ENCODE measurements at regions not wholly inside any gene's neighbourhood (a gene's known extent, or its start where the extent isn't known, plus 50 kb on each side); places are given as distances from the start of the nearest gene placed in this dataset.

GRCh38 chr11:112396076-112396475 is 135.4 kb upstream of the PLET1 start:
- FAIRE-seq (no peak), DNase-seq (no peak)
- no peak overlapping the region for H3K27ac ChIP-seq (ENCODE audit: low read depth in 1 of 3, low read length in 2 of 3)
- H3K4me3 ChIP-seq (ENCODE audit: low read depth in 1 of 3, low read length in 3 of 3), result no peak overlapping the region
- H3K9me3 ChIP-seq (ENCODE audit: control insufficient read depth in 2 of 2, insufficient read depth in 1 of 2, low read depth in 1 of 2, low read length in 1 of 2), result no peaks in the 10 kb centered on the region
- H3K4me1 ChIP-seq (ENCODE audit: control insufficient read depth in 3 of 3, insufficient read depth in 2 of 3, low read depth in 1 of 3, low read length in 2 of 3), result no peaks in the 10 kb centered on the region
- WGBS, 3 donors, result 85 to 90% (median 88%) methylated on average over 2 of the region's 2 CpGs
- H3K36me3 ChIP-seq (ENCODE audit: control insufficient read depth in 3 of 3, insufficient read depth in 2 of 3, low read depth in 1 of 3, low read length in 3 of 3), result no peaks in the 10 kb centered on the region
- no peaks in the 10 kb centered on the region for H3K27me3 ChIP-seq (ENCODE audit: control insufficient read depth in 3 of 3, insufficient read depth in 3 of 3, low read length in 3 of 3)

- Histone ChIP-seq H3K4me1 (ENCODE audit: control insufficient read depth in 3 of 3, insufficient read depth in 2 of 3, low read depth in 1 of 3, low read length in 2 of 3) (no peaks in the 10 kb centered on the region), H3K9me3 (ENCODE audit: control insufficient read depth in 2 of 2, insufficient read depth in 1 of 2, low read depth in 1 of 2, low read length in 1 of 2) (no peaks in the 10 kb centered on the region), H3K27ac (ENCODE audit: low read depth in 1 of 3, low read length in 2 of 3) (no peak overlapping the region), H3K36me3 (ENCODE audit: control insufficient read depth in 3 of 3, insufficient read depth in 2 of 3, low read depth in 1 of 3, low read length in 3 of 3) (no peaks in the 10 kb centered on the region), H3K4me3 (ENCODE audit: low read depth in 1 of 3, low read length in 3 of 3) (no peak overlapping the region), H3K27me3 (ENCODE audit: control insufficient read depth in 3 of 3, insufficient read depth in 3 of 3, low read length in 3 of 3) (no peaks in the 10 kb centered on the region)
- FAIRE-seq, result no peak
- 73 to 85% (median 78%) methylated on average over 9 of the region's 9 CpGs for WGBS, 3 donors
- DNase-seq, result no peak
Measured at GRCh38 chr11:112398798-112399478, 138.3 kb upstream of the PLET1 start.

DNA sequence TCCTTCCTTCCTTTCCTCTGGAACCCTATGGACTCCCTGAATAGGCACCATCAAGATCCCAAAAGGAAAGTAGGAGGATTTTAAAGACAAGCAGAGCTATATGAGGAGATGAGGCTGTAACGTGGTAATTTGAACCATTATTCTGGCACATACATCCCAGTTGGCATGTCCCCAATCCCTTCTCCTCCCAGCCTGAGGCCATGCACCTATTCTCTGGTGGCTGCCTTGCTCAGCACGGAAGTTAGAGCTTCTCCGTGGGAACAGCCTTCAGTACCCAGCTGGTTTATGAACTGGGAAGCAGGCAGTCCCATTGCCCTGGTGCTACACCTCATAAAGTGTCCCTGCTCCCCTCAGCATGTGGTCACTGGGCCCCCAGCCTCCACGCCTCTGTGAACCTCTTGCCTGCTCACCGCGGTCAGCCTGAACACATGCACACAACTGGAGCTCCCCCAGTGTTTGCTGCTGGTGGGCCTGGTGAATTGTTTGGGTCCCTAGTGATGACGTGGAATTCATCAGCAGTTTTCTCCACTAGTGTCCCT is 139.9 kb upstream of the PLET1 start:
- Histone ChIP-seq H3K9me3 (ENCODE audit: control insufficient read depth in 2 of 2, insufficient read depth in 1 of 2, low read depth in 1 of 2, low read length in 1 of 2) (no peaks in the 10 kb centered on the region), H3K27me3 (ENCODE audit: control insufficient read depth in 3 of 3, insufficient read depth in 3 of 3, low read length in 3 of 3) (no peaks in the 10 kb centered on the region), H3K36me3 (ENCODE audit: control insufficient read depth in 3 of 3, insufficient read depth in 2 of 3, low read depth in 1 of 3, low read length in 3 of 3) (no peaks in the 10 kb centered on the region), H3K4me3 (ENCODE audit: low read depth in 1 of 3, low read length in 3 of 3) (no peak overlapping the region), H3K4me1 (ENCODE audit: control insufficient read depth in 3 of 3, insufficient read depth in 2 of 3, low read depth in 1 of 3, low read length in 2 of 3) (no peaks in the 10 kb centered on the region), H3K27ac (ENCODE audit: low read depth in 1 of 3, low read length in 2 of 3) (no peak overlapping the region)
- FAIRE-seq, result no peak
- 72 to 81% (median 73%) methylated on average over 7 of the region's 7 CpGs for WGBS, 3 donors
- DNase-seq, result no peak

- DNase-seq (no peak), FAIRE-seq (no peak)
- no peaks in the 10 kb centered on the region for H3K9me3 ChIP-seq (ENCODE audit: control insufficient read depth in 2 of 2, insufficient read depth in 1 of 2, low read depth in 1 of 2, low read length in 1 of 2)
- no peaks in the 10 kb centered on the region for H3K4me1 ChIP-seq (ENCODE audit: control insufficient read depth in 3 of 3, insufficient read depth in 2 of 3, low read depth in 1 of 3, low read length in 2 of 3)
- no peaks in the 10 kb centered on the region for H3K36me3 ChIP-seq (ENCODE audit: control insufficient read depth in 3 of 3, insufficient read depth in 2 of 3, low read depth in 1 of 3, low read length in 3 of 3)
- no peak overlapping the region for H3K27ac ChIP-seq (ENCODE audit: low read depth in 1 of 3, low read length in 2 of 3)
- no peak overlapping the region for H3K4me3 ChIP-seq (ENCODE audit: low read depth in 1 of 3, low read length in 3 of 3)
- no peaks in the 10 kb centered on the region for H3K27me3 ChIP-seq (ENCODE audit: control insufficient read depth in 3 of 3, insufficient read depth in 3 of 3, low read length in 3 of 3)
- 72 to 76% (median 75%) methylated on average over 7 of the region's 7 CpGs for WGBS, 3 donors
Measured at GRCh38 chr11:112401036-112401769, 140.5 kb upstream of the PLET1 start.

DNA sequence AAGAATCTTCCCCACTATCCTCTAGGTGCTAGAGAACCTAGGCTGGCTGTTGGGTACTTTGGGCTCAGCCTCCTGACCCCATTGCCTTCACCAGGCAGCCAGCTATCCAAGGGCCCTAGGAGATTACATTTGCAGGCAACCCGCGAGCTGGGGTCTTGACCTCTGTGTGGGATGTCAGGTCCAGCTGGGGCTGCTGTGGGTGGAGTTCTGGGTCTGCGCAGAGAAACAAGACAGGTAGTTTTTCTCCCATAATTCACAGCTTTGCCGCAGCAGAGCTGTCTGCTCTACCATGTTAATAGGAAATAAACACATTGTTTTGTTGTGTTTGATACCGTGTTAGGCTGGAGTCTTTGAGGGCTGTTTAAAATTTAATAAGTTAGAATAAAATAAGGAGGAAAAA is 142.8 kb upstream of the PLET1 start:
- FAIRE-seq (no peak), DNase-seq (no peak)
- Histone ChIP-seq H3K4me3 (ENCODE audit: low read depth in 1 of 3, low read length in 3 of 3) (no peak overlapping the region), H3K9me3 (ENCODE audit: control insufficient read depth in 2 of 2, insufficient read depth in 1 of 2, low read depth in 1 of 2, low read length in 1 of 2) (no peaks in the 10 kb centered on the region), H3K36me3 (ENCODE audit: control insufficient read depth in 3 of 3, insufficient read depth in 2 of 3, low read depth in 1 of 3, low read length in 3 of 3) (no peaks in the 10 kb centered on the region), H3K27ac (ENCODE audit: low read depth in 1 of 3, low read length in 2 of 3) (no peak overlapping the region), H3K4me1 (ENCODE audit: control insufficient read depth in 3 of 3, insufficient read depth in 2 of 3, low read depth in 1 of 3, low read length in 2 of 3) (no peaks in the 10 kb centered on the region), H3K27me3 (ENCODE audit: control insufficient read depth in 3 of 3, insufficient read depth in 3 of 3, low read length in 3 of 3) (no peaks in the 10 kb centered on the region)
- WGBS, 3 donors, result 86 to 93% (median 86%) methylated on average over 5 of the region's 5 CpGs

- Histone ChIP-seq H3K4me1 (ENCODE audit: control insufficient read depth in 3 of 3, insufficient read depth in 2 of 3, low read depth in 1 of 3, low read length in 2 of 3) (no peaks in the 10 kb centered on the region), H3K36me3 (ENCODE audit: control insufficient read depth in 3 of 3, insufficient read depth in 2 of 3, low read depth in 1 of 3, low read length in 3 of 3) (no peaks in the 10 kb centered on the region), H3K27ac (ENCODE audit: low read depth in 1 of 3, low read length in 2 of 3) (no peak overlapping the region), H3K9me3 (ENCODE audit: control insufficient read depth in 2 of 2, insufficient read depth in 1 of 2, low read depth in 1 of 2, low read length in 1 of 2) (no peaks in the 10 kb centered on the region), H3K4me3 (ENCODE audit: low read depth in 1 of 3, low read length in 3 of 3) (no peak overlapping the region), H3K27me3 (ENCODE audit: control insufficient read depth in 3 of 3, insufficient read depth in 3 of 3, low read length in 3 of 3) (no peaks in the 10 kb centered on the region)
- no peak for FAIRE-seq
- peak; percentile 23 to 26 for DNase-seq
- WGBS, 3 donors, result 0 to 36% (median 13%) methylated on average over 1 of the region's 1 CpG
Measured at GRCh38 chr11:112404112-112404511, 143.5 kb upstream of the PLET1 start.

DNA sequence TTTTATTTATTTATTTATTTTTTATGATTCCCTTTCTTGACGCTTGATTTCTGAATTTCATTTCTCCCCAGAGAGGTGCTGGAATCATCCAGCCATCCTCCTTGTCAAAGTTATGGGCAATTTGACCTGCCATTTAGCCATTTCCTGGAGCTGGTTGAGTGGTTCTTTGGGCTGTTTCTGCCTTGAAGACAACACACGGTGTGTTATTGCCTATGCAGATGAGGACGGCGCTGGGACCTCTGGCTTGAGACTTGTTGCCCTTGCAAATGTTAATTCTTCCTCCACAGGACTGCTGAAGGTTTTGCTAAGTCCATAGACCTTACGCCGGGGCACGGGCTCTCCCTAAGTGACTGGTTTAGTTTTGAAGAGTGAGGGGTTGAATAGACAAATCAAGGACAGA is 147.9 kb upstream of the PLET1 start:
- DNase-seq (no peak), FAIRE-seq (no peak)
- Histone ChIP-seq H3K4me1 (ENCODE audit: control insufficient read depth in 3 of 3, insufficient read depth in 2 of 3, low read depth in 1 of 3, low read length in 2 of 3) (no peaks in the 10 kb centered on the region), H3K4me3 (ENCODE audit: low read depth in 1 of 3, low read length in 3 of 3) (no peak overlapping the region), H3K27me3 (ENCODE audit: control insufficient read depth in 3 of 3, insufficient read depth in 3 of 3, low read length in 3 of 3) (no peaks in the 10 kb centered on the region), H3K36me3 (ENCODE audit: control insufficient read depth in 3 of 3, insufficient read depth in 2 of 3, low read depth in 1 of 3, low read length in 3 of 3) (no peaks in the 10 kb centered on the region), H3K27ac (ENCODE audit: low read depth in 1 of 3, low read length in 2 of 3) (no peak overlapping the region), H3K9me3 (ENCODE audit: control insufficient read depth in 2 of 2, insufficient read depth in 1 of 2, low read depth in 1 of 2, low read length in 1 of 2) (no peaks in the 10 kb centered on the region)
- WGBS, 3 donors, result 60 to 77% (median 70%) methylated on average over 7 of the region's 7 CpGs

DNA sequence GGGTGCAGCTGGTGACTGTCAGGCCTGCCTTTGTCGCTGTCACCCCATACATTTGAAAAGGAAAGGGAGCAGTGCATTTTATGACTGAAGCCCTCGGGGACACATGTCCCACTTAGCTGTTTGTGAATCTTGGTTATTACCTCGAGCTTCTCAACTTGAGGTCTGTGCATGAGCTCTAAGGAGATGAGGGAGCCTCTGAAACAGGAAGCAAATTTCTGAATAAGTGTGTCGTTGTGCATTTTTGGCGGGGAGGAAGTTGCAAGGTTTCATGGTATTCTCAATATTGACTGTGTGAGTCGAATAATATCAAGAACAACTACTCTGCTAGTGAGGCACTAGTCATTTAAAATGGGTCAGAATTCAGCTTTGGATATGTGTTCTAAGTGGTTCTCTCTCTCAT is 149.7 kb upstream of the PLET1 start:
- H3K9me3 ChIP-seq (ENCODE audit: control insufficient read depth in 2 of 2, insufficient read depth in 1 of 2, low read depth in 1 of 2, low read length in 1 of 2), result no peaks in the 10 kb centered on the region
- H3K4me1 ChIP-seq (ENCODE audit: control insufficient read depth in 3 of 3, insufficient read depth in 2 of 3, low read depth in 1 of 3, low read length in 2 of 3), result no peaks in the 10 kb centered on the region
- no peaks in the 10 kb centered on the region for H3K27me3 ChIP-seq (ENCODE audit: control insufficient read depth in 3 of 3, insufficient read depth in 3 of 3, low read length in 3 of 3)
- FAIRE-seq (no peak), DNase-seq (no peak)
- H3K27ac ChIP-seq (ENCODE audit: low read depth in 1 of 3, low read length in 2 of 3), result no peak overlapping the region
- 62 to 76% (median 65%) methylated on average over 6 of the region's 6 CpGs for WGBS, 3 donors
- no peaks in the 10 kb centered on the region for H3K36me3 ChIP-seq (ENCODE audit: control insufficient read depth in 3 of 3, insufficient read depth in 2 of 3, low read depth in 1 of 3, low read length in 3 of 3)
- no peak overlapping the region for H3K4me3 ChIP-seq (ENCODE audit: low read depth in 1 of 3, low read length in 3 of 3)
